ENCODE measurements at regions not wholly inside any gene's neighbourhood (a gene's known extent, or its start where the extent isn't known, plus 50 kb on each side); places are given as distances from the start of the nearest gene placed in this dataset.

DNA sequence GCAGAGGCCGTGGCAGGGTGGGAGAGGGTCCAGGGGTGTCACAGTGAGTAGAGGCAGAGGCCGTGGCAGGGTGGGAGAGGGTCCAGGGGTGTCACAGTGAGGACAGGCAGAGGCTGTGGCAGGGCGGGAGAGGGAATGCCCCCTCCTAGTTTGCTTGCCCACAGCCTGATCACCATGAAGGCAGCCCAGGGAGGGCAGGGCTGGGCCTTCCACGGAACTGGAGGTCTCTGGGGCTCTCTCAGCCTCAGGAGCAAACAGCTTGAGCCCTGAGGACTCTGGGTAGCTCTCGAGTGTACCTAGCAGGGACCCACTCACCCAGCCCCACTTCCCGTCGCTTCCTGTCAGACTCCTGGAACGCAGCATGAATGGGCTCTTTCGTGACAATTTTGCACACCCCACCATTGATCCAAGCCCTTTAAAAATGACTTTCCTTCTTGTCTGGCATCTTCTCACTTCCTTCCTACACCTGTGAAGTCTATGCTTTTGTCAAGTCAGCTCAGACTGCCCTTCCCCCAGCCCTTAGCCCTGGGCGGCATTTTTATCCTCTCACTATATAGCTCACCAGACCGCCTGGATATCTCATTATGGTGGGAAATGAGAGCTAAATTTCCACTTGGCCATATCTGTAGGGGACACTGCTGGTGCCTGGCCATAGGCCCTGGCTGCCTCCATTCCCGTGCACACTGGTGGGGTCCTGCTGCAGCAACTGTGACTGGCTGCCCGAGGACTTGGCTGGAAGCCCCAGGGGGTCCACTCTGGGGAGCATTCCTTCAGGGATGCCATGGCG lies 140.3 kb downstream of the CDC5L start:
- ChIA-PET POLR2A (no interaction called here), CTCF (interaction anchor here (1.8 kb wide), 1 partner anchor 12 kb away, joined by 4 read pairs; no protein-coding TSS in a partner anchor)
- Histone ChIP-seq H3K4me3 (ENCODE audit: low read depth, low read length) (no peak overlapping the region), H3K36me3 (ENCODE audit: control insufficient read depth in 2 of 2, insufficient read depth in 1 of 2, low read length in 2 of 2) (no peaks in the 10 kb centered on the region), H3K27ac (ENCODE audit: extremely low read depth, low read depth, low read length) (no peak overlapping the region), H3K9me3 (ENCODE audit: control insufficient read depth, insufficient read depth, low read depth, low read length) (no peaks in the 10 kb centered on the region), H3K4me1 (ENCODE audit: control insufficient read depth, insufficient read depth, low read length) (no peaks in the 10 kb centered on the region)
- TF ChIP-seq ZNF560 (tag by site-specific recombination; IDR thresholded peaks at IDR 0.05; ENCODE audit: borderline replicate concordance) (no peak), ZNF19 (tag by site-specific recombination; IDR thresholded peaks at IDR 0.05; ENCODE audit: low read depth) (no peak)

DNA sequence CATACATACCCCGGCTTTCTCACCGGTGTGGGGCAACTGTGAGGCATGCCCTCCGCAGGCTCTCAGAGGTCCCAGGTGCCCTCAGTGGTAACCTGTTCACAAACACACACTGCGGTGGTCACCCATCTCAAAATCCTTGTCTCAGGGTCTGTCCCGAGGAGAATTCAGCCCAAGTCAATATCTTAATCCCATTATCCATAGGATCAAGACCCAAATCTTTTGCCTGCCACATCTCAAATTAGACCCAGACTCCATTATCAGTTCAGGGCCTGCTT lies 140.8 kb downstream of the CDC5L start:
- Histone ChIP-seq H3K9me3 (ENCODE audit: control insufficient read depth, insufficient read depth, low read depth, low read length) (no peaks in the 10 kb centered on the region), H3K4me3 (ENCODE audit: low read depth, low read length) (no peak overlapping the region), H3K27ac (ENCODE audit: extremely low read depth, low read depth, low read length) (no peak overlapping the region), H3K4me1 (ENCODE audit: control insufficient read depth, insufficient read depth, low read length) (no peaks in the 10 kb centered on the region), H3K36me3 (ENCODE audit: control insufficient read depth in 2 of 2, insufficient read depth in 1 of 2, low read length in 2 of 2) (no peaks in the 10 kb centered on the region)
- no peak for TF ChIP-seq ZNF202 (tag by site-specific recombination; IDR thresholded peaks at IDR 0.05; ENCODE audit: borderline replicate concordance)
- TF ChIP-seq, protein P1, sequence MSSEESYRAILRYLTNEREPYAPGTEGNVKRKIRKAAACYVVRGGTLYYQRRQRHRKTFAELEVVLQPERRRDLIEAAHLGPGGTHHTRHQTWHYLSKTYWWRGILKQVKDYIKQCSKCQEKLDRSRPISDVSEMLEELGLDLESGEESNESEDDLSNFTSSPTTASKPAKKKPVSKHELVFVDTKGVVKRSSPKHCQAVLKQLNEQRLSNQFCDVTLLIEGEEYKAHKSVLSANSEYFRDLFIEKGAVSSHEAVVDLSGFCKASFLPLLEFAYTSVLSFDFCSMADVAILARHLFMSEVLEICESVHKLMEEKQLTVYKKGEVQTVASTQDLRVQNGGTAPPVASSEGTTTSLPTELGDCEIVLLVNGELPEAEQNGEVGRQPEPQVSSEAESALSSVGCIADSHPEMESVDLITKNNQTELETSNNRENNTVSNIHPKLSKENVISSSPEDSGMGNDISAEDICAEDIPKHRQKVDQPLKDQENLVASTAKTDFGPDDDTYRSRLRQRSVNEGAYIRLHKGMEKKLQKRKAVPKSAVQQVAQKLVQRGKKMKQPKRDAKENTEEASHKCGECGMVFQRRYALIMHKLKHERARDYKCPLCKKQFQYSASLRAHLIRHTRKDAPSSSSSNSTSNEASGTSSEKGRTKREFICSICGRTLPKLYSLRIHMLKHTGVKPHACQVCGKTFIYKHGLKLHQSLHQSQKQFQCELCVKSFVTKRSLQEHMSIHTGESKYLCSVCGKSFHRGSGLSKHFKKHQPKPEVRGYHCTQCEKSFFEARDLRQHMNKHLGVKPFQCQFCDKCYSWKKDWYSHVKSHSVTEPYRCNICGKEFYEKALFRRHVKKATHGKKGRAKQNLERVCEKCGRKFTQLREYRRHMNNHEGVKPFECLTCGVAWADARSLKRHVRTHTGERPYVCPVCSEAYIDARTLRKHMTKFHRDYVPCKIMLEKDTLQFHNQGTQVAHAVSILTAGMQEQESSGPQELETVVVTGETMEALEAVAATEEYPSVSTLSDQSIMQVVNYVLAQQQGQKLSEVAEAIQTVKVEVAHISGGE (tag by site-specific recombination; conservative IDR thresholded peaks at IDR 0.05; ENCODE audit: low read depth), result no peak
- no peak for TF ChIP-seq ZNF366 (tag by site-specific recombination; conservative IDR thresholded peaks at IDR 0.05)
- TF ChIP-seq ZNF624 (tag by site-specific recombination; IDR thresholded peaks at IDR 0.05), result no peak
- TF ChIP-seq ZNF174 (tag by site-specific recombination; IDR thresholded peaks at IDR 0.05), result no peak
- no peak for TF ChIP-seq ZNF214 (tag by site-specific recombination; IDR thresholded peaks at IDR 0.05; ENCODE audit: borderline replicate concordance)
- TF ChIP-seq, protein P2, sequence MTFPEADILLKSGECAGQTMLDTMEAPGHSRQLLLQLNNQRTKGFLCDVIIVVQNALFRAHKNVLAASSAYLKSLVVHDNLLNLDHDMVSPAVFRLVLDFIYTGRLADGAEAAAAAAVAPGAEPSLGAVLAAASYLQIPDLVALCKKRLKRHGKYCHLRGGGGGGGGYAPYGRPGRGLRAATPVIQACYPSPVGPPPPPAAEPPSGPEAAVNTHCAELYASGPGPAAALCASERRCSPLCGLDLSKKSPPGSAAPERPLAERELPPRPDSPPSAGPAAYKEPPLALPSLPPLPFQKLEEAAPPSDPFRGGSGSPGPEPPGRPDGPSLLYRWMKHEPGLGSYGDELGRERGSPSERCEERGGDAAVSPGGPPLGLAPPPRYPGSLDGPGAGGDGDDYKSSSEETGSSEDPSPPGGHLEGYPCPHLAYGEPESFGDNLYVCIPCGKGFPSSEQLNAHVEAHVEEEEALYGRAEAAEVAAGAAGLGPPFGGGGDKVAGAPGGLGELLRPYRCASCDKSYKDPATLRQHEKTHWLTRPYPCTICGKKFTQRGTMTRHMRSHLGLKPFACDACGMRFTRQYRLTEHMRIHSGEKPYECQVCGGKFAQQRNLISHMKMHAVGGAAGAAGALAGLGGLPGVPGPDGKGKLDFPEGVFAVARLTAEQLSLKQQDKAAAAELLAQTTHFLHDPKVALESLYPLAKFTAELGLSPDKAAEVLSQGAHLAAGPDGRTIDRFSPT (tag by site-specific recombination; IDR thresholded peaks at IDR 0.05), result no peak
- TF ChIP-seq FEZF1 (tag by site-specific recombination; IDR thresholded peaks at IDR 0.05), result no peak
- no peak for TF ChIP-seq ZNF514 (tag by site-specific recombination; IDR thresholded peaks at IDR 0.05)
- TF ChIP-seq ZNF768 (tag by site-specific recombination; IDR thresholded peaks at IDR 0.05), result no peak
- no peak for TF ChIP-seq HOXC10 (CRISPR knock-in tag; IDR thresholded peaks at IDR 0.05)
- TF ChIP-seq, protein P3, sequence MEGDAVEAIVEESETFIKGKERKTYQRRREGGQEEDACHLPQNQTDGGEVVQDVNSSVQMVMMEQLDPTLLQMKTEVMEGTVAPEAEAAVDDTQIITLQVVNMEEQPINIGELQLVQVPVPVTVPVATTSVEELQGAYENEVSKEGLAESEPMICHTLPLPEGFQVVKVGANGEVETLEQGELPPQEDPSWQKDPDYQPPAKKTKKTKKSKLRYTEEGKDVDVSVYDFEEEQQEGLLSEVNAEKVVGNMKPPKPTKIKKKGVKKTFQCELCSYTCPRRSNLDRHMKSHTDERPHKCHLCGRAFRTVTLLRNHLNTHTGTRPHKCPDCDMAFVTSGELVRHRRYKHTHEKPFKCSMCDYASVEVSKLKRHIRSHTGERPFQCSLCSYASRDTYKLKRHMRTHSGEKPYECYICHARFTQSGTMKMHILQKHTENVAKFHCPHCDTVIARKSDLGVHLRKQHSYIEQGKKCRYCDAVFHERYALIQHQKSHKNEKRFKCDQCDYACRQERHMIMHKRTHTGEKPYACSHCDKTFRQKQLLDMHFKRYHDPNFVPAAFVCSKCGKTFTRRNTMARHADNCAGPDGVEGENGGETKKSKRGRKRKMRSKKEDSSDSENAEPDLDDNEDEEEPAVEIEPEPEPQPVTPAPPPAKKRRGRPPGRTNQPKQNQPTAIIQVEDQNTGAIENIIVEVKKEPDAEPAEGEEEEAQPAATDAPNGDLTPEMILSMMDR (tag by site-specific recombination; IDR thresholded peaks at IDR 0.05), result no peak
- TF ChIP-seq ZNF571 (tag by site-specific recombination; IDR thresholded peaks at IDR 0.05), result no peak
- TF ChIP-seq, protein P4, sequence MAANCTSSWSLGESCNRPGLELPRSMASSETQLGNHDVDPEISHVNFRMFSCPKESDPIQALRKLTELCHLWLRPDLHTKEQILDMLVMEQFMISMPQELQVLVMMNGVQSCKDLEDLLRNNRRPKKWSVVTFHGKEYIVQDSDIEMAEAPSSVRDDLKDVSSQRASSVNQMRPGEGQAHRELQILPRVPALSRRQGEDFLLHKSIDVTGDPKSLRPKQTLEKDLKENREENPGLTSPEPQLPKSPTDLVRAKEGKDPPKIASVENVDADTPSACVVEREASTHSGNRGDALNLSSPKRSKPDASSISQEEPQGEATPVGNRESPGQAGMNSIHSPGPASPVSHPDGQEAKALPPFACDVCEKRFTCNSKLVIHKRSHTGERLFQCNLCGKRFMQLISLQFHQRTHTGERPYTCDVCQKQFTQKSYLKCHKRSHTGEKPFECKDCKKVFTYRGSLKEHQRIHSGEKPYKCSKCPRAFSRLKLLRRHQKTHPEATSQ (tag by site-specific recombination; IDR thresholded peaks at IDR 0.05), result no peak
- TF ChIP-seq ZNF610 (tag by site-specific recombination; IDR thresholded peaks at IDR 0.05; ENCODE audit: borderline replicate concordance), result no peak
- TF ChIP-seq ZNF701 (tag by site-specific recombination; IDR thresholded peaks at IDR 0.05), result no peak
- no peak for TF ChIP-seq ZNF19 (tag by site-specific recombination; IDR thresholded peaks at IDR 0.05; ENCODE audit: low read depth)
- no peak for TF ChIP-seq ZNF623 (tag by site-specific recombination; IDR thresholded peaks at IDR 0.05)
- no peak for TF ChIP-seq ZNF560 (tag by site-specific recombination; IDR thresholded peaks at IDR 0.05; ENCODE audit: borderline replicate concordance)
- no peak for TF ChIP-seq ZNF2 (tag by site-specific recombination; IDR thresholded peaks at IDR 0.05)
- ChIA-PET POLR2A (no interaction called here), CTCF (interaction anchor here (0.7 to 1.8 kb wide), 3 partner anchors 11 to 722 kb away, joined by 4 read pairs; no protein-coding TSS in a partner anchor)
